ENCODE measurements at regions not wholly inside any gene's neighbourhood (a gene's known extent, or its start where the extent isn't known, plus 50 kb on each side); places are given as distances from the start of the nearest gene placed in this dataset.

- no peak for DNase-seq (ENCODE audit: low read depth, low spot score)
- Histone ChIP-seq H3K4me1 (ENCODE audit: control insufficient read depth, insufficient read depth, low read length) (no peaks in the 10 kb centered on the region; the same call in 1 of the 2 replicates), H3K27ac (ENCODE audit: low read length) (no peak overlapping the region), H3K27me3 (ENCODE audit: control insufficient read depth, insufficient read depth, low read length) (no peaks in the 10 kb centered on the region), H3K36me3 (ENCODE audit: control insufficient read depth, insufficient read depth, low read length) (no peaks in the 10 kb centered on the region), H3K9me3 (ENCODE audit: control insufficient read depth, insufficient read depth, low read length) (no peaks in the 10 kb centered on the region), H3K4me3 (ENCODE audit: low read length) (no peak overlapping the region)
- no CpG with 5 or more reads among the region's 3 CpGs for WGBS (ENCODE audit: insufficient coverage, insufficient read length)
Observed at GRCh38 chr10:8225187-8225586, 170.7 kb downstream of the GATA3 start.

GRCh38 chr10:8227246-8227645 lies 172.8 kb downstream of the GATA3 start:
- Histone ChIP-seq H3K4me3 (ENCODE audit: low read length) (no peak overlapping the region), H3K27me3 (ENCODE audit: control insufficient read depth, insufficient read depth, low read length) (no peaks in the 10 kb centered on the region), H3K4me1 (ENCODE audit: control insufficient read depth, insufficient read depth, low read length) (no peaks in the 10 kb centered on the region; the same call in 1 of the 2 replicates), H3K36me3 (ENCODE audit: control insufficient read depth, insufficient read depth, low read length) (no peaks in the 10 kb centered on the region), H3K9me3 (ENCODE audit: control insufficient read depth, insufficient read depth, low read length) (no peaks in the 10 kb centered on the region), H3K27ac (ENCODE audit: low read length) (no peak overlapping the region)
- WGBS (ENCODE audit: insufficient coverage, insufficient read length): no CpG with 5 or more reads among the region's 6 CpGs
- no peak for DNase-seq (ENCODE audit: low read depth, low spot score)

GRCh38 chr10:8229153-8229552 lies 174.7 kb downstream of the GATA3 start:
- no CpG with 5 or more reads among the region's 3 CpGs for WGBS (ENCODE audit: insufficient coverage, insufficient read length)
- no peaks in the 10 kb centered on the region; the same call in 1 of the 2 replicates for H3K4me1 ChIP-seq (ENCODE audit: control insufficient read depth, insufficient read depth, low read length)
- no peaks in the 10 kb centered on the region for H3K36me3 ChIP-seq (ENCODE audit: control insufficient read depth, insufficient read depth, low read length)
- no peaks in the 10 kb centered on the region for H3K27me3 ChIP-seq (ENCODE audit: control insufficient read depth, insufficient read depth, low read length)
- H3K9me3 ChIP-seq (ENCODE audit: control insufficient read depth, insufficient read depth, low read length): no peaks in the 10 kb centered on the region
- DNase-seq (ENCODE audit: low read depth, low spot score): no peak
- H3K4me3 ChIP-seq (ENCODE audit: low read length): no peak overlapping the region
- H3K27ac ChIP-seq (ENCODE audit: low read length): no peak overlapping the region

GRCh38 chr10:8230902-8231301 lies 176.4 kb downstream of the GATA3 start:
- no peak overlapping the region for H3K27ac ChIP-seq (ENCODE audit: low read length)
- WGBS (ENCODE audit: insufficient coverage, insufficient read length): no CpG with 5 or more reads among the region's 1 CpG
- no peak for DNase-seq (ENCODE audit: low read depth, low spot score)
- H3K4me3 ChIP-seq (ENCODE audit: low read length): no peak overlapping the region
- H3K4me1 ChIP-seq (ENCODE audit: control insufficient read depth, insufficient read depth, low read length): no peaks in the 10 kb centered on the region
- no peaks in the 10 kb centered on the region for H3K9me3 ChIP-seq (ENCODE audit: control insufficient read depth, insufficient read depth, low read length)
- H3K36me3 ChIP-seq (ENCODE audit: control insufficient read depth, insufficient read depth, low read length): no peaks in the 10 kb centered on the region
- H3K27me3 ChIP-seq (ENCODE audit: control insufficient read depth, insufficient read depth, low read length): no peaks in the 10 kb centered on the region

- no peaks in the 10 kb centered on the region for H3K4me1 ChIP-seq (ENCODE audit: control insufficient read depth, insufficient read depth, low read length)
- H3K27me3 ChIP-seq (ENCODE audit: control insufficient read depth, insufficient read depth, low read length): no peaks in the 10 kb centered on the region
- no peak overlapping the region for H3K27ac ChIP-seq (ENCODE audit: low read length)
- no peak for DNase-seq (ENCODE audit: low read depth, low spot score)
- H3K9me3 ChIP-seq (ENCODE audit: control insufficient read depth, insufficient read depth, low read length): no peaks in the 10 kb centered on the region
- no CpG with 5 or more reads among the region's 3 CpGs for WGBS (ENCODE audit: insufficient coverage, insufficient read length)
- H3K36me3 ChIP-seq (ENCODE audit: control insufficient read depth, insufficient read depth, low read length): no peaks in the 10 kb centered on the region
- H3K4me3 ChIP-seq (ENCODE audit: low read length): no peak overlapping the region
Observed at GRCh38 chr10:8233049-8233448, 178.6 kb downstream of the GATA3 start.

GRCh38 chr10:8233832-8234259 lies 179.4 kb downstream of the GATA3 start:
- no peaks in the 10 kb centered on the region for H3K9me3 ChIP-seq (ENCODE audit: control insufficient read depth, insufficient read depth, low read length)
- no peak overlapping the region for H3K27ac ChIP-seq (ENCODE audit: low read length)
- no peaks in the 10 kb centered on the region for H3K27me3 ChIP-seq (ENCODE audit: control insufficient read depth, insufficient read depth, low read length)
- no peak overlapping the region for H3K4me3 ChIP-seq (ENCODE audit: low read length)
- H3K36me3 ChIP-seq (ENCODE audit: control insufficient read depth, insufficient read depth, low read length): no peaks in the 10 kb centered on the region
- no CpG with 5 or more reads among the region's 7 CpGs for WGBS (ENCODE audit: insufficient coverage, insufficient read length)
- DNase-seq (ENCODE audit: low read depth, low spot score): no peak
- no peaks in the 10 kb centered on the region for H3K4me1 ChIP-seq (ENCODE audit: control insufficient read depth, insufficient read depth, low read length)

GRCh38 chr10:8235253-8236027 lies 181.0 kb downstream of the GATA3 start:
- no peak for DNase-seq (ENCODE audit: low read depth, low spot score)
- Histone ChIP-seq H3K4me3 (ENCODE audit: low read length) (no peak overlapping the region), H3K27ac (ENCODE audit: low read length) (no peak overlapping the region), H3K36me3 (ENCODE audit: control insufficient read depth, insufficient read depth, low read length) (no peaks in the 10 kb centered on the region), H3K4me1 (ENCODE audit: control insufficient read depth, insufficient read depth, low read length) (no peaks in the 10 kb centered on the region), H3K9me3 (ENCODE audit: control insufficient read depth, insufficient read depth, low read length) (no peaks in the 10 kb centered on the region), H3K27me3 (ENCODE audit: control insufficient read depth, insufficient read depth, low read length) (no peaks in the 10 kb centered on the region)
- no CpG with 5 or more reads among the region's 25 CpGs for WGBS (ENCODE audit: insufficient coverage, insufficient read length)

- DNase-seq (ENCODE audit: low read depth, low spot score): no peak
- Histone ChIP-seq H3K27me3 (ENCODE audit: control insufficient read depth, insufficient read depth, low read length) (no peaks in the 10 kb centered on the region), H3K4me1 (ENCODE audit: control insufficient read depth, insufficient read depth, low read length) (no peaks in the 10 kb centered on the region), H3K27ac (ENCODE audit: low read length) (no peak overlapping the region), H3K36me3 (ENCODE audit: control insufficient read depth, insufficient read depth, low read length) (no peaks in the 10 kb centered on the region), H3K4me3 (ENCODE audit: low read length) (no peak overlapping the region), H3K9me3 (ENCODE audit: control insufficient read depth, insufficient read depth, low read length) (no peaks in the 10 kb centered on the region)
- WGBS (ENCODE audit: insufficient coverage, insufficient read length): no CpG with 5 or more reads among the region's 7 CpGs
Observed at GRCh38 chr10:8238986-8239385, 184.5 kb downstream of the GATA3 start.

GRCh38 chr10:8240861-8241260 lies 186.4 kb downstream of the GATA3 start:
- WGBS (ENCODE audit: insufficient coverage, insufficient read length): no CpG with 5 or more reads among the region's 2 CpGs
- H3K9me3 ChIP-seq (ENCODE audit: control insufficient read depth, insufficient read depth, low read length): no peaks in the 10 kb centered on the region
- no peaks in the 10 kb centered on the region for H3K4me1 ChIP-seq (ENCODE audit: control insufficient read depth, insufficient read depth, low read length)
- H3K4me3 ChIP-seq (ENCODE audit: low read length): no peak overlapping the region
- H3K27me3 ChIP-seq (ENCODE audit: control insufficient read depth, insufficient read depth, low read length): no peaks in the 10 kb centered on the region
- no peaks in the 10 kb centered on the region for H3K36me3 ChIP-seq (ENCODE audit: control insufficient read depth, insufficient read depth, low read length)
- no peak for DNase-seq (ENCODE audit: low read depth, low spot score)
- H3K27ac ChIP-seq (ENCODE audit: low read length): no peak overlapping the region

- Histone ChIP-seq H3K27ac (ENCODE audit: low read length) (no peak overlapping the region), H3K36me3 (ENCODE audit: control insufficient read depth, insufficient read depth, low read length) (no peaks in the 10 kb centered on the region), H3K27me3 (ENCODE audit: control insufficient read depth, insufficient read depth, low read length) (no peaks in the 10 kb centered on the region), H3K4me1 (ENCODE audit: control insufficient read depth, insufficient read depth, low read length) (no peaks in the 10 kb centered on the region), H3K9me3 (ENCODE audit: control insufficient read depth, insufficient read depth, low read length) (no peaks in the 10 kb centered on the region), H3K4me3 (ENCODE audit: low read length) (no peak overlapping the region)
- no peak for DNase-seq (ENCODE audit: low read depth, low spot score)
- no CpG with 5 or more reads among the region's 8 CpGs for WGBS (ENCODE audit: insufficient coverage, insufficient read length)
Observed at GRCh38 chr10:8242295-8242872, 187.9 kb downstream of the GATA3 start.

Data from iPS DF 6.9 (cell line).